ENCODE measurements at regions not wholly inside any gene's neighbourhood (a gene's known extent, or its start where the extent isn't known, plus 50 kb on each side); places are given as distances from the start of the nearest gene placed in this dataset.
"Not testable (repeated sequence)": the region's sequence is repeated elsewhere in the genome, so short reads cannot be mapped to it uniquely, and the experiment has no call there.

DNA sequence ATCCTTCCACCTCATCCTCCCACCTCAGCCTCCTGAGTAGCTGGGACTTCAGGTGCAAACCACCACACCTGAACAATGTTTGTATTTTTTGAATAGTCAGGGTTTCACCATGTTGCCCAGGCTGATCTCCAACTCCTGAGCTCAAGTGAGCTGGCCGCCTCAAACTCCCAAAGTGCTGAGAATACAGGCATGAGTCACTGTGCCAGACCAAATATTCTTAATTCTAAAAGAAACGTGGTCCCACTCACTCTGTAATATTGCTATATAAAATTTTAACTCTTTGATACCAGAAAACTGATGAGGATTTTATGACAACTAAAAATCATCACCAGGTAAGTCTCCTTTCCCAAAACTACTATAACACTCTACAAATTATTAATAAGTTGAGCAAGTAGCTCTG is 716.8 kb upstream of the GJE1 start:
- intact Hi-C loops (cut with DNase I) = no loop called here
- no peak for DNase-seq

DNA sequence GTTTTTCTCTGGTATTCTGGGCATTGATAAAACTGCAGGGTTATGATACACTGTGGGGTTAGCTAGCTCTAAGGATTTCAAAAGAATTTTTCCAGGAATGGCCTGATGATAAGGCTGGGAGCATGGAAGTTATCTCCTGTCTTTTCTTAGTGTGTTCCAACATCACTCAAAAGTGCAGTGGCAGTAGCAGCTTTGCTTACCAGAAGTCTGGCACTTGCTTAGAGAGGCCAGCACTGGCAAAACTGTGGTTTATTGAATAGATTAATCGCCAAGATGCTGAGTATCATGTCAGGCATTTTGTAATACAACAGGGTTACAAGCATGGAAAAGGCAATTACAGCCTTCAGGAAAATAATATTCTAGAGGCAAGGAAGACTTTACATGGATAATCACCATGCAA is 719.5 kb upstream of the GJE1 start:
- DNase-seq = no peak
- intact Hi-C loops (cut with DNase I) = no loop called here

DNA sequence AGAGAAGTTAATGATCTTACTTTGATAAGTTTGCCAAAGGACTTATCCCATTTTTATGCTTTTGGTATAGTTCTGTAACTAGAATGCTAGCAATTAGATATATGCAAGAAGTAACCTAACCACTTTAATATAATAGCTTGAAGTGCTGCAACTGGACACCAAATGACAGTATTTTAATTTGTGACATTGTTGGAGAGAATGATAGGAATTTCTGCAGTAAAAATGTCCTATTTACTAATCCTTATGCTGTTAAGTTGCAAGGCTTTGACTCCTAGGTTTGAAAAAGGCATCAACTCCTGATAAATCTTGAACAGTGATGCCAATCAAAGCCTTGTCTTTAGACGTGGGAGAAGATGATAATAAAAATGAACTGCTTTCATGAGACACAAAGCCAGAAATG is 726.0 kb upstream of the GJE1 start:
- intact Hi-C loops (cut with DNase I) = no loop called here
- DNase-seq = no peak

DNA sequence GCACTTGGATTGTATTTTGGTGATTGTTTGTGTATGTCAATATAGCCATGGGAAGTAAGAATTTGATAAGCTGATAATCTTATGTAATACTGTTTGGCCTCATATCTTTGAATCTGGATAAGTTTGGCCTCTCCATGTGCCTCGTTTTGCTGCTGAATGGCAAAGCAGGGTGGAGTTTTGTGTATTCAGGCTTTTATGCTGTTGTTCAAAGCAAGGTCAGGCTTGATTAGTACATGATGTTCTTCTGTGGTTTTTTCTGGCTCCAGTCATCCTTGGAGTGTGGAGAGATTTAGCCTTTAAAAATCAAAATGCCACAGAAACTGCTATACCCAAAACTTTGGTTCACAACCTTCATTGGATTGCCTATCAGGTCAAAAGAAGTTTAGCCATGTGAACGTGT is 728.9 kb upstream of the GJE1 start:
- DNase-seq = no peak
- intact Hi-C loops (cut with DNase I) = no loop called here

DNA sequence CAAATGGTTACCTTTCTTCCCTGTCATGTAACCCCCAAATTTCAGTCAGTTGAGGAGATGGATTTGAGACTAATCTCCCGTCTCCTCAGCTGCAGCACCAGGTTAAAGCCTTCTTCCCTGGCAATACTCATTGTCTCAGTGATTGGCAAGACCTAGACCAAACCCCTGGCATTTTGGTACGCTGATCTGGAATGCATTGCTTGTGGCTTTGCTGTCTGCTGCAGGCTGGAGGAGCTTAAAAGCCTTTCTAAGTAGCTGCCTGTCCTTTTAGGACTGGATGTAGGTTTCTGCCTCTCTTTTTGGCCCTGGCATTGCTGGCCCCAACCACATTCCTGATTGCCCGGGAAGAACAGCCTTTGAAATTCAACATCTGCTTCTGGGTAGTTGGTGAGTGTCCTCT is 729.6 kb upstream of the GJE1 start:
- intact Hi-C loops (cut with DNase I) = no loop called here
- peak in 1 of 10 donors; percentile 19 for DNase-seq

DNA sequence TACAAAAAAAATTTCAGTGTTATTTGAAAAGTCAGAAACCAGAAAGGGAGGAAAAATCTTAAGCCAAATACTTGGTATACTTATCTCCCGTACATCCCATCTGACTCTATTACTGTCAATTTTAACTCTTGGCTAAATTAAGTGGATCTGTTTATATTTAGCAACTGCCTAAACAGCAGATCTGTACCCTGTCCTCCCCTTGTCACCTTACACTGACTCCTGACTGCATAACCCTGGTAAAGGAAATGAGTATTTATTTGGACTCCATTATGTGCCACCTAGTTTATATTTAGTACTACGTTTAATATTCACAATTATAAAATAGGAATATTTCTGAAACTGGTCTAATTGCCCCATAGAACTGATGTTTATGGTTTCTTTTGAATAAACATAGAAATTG is 730.2 kb upstream of the GJE1 start:
- no peak for DNase-seq
- intact Hi-C loops (cut with DNase I) = no loop called here

DNA sequence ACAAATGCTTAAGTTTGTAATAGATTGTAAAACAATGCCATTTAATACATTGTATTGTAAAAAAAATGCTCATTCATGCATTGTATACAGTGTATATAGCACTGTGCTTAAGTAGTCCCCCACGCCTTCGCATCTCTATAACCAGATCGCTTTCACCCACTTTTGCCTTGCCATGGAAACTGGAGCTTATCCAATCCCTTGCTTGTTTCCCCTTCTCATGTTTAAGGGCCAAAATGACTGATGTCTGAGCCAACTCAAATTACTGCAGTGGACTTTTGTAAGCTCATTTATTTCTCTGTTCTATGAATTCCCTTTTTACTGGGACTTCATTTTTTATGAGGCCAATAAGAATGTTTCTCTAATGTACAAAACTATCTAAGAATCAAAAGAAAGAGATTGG is 730.9 kb upstream of the GJE1 start:
- intact Hi-C loops (cut with DNase I) = no loop called here
- DNase-seq = no peak

DNA sequence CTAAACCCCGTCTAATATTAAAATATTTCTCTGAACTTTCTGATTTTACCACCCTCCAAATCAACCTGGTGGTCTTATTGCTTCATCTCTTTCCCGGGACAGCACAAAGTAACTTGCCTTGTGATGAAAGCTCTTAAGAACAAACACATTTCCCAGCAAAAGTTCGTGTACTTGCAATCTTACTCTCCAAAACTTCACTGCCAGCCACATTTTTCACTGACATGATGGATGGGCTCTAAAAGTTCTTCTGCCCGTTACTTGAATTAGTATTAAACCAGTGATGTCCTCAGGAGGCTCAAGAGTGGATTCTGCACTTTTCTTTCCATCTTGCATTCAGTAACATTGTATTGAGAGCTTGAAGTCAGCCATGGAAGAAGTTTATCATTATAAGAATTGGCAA is 731.6 kb upstream of the GJE1 start:
- intact Hi-C loops (cut with DNase I) = no loop called here
- no peak for DNase-seq

DNA sequence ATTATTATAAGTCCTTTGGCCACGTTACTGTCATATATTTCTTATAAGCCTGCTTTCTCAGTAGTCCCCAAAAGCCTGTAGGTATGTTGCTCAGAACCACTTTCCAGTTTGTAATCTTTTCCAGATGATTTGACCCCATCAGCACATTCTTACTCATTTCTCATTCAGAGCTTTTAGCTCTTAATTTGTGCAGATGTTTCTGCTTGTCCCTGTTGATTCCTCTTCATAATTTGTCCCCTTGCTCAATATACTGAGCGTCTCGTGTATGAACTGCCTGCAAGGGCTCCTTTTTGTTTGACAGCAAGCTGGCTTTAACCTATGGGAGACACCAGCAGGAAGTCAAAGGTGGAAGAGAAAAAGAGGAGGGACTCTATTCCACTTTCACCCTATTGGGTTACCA is 733.8 kb upstream of the GJE1 start:
- intact Hi-C loops (cut with DNase I) = no loop called here
- no peak for DNase-seq

DNA sequence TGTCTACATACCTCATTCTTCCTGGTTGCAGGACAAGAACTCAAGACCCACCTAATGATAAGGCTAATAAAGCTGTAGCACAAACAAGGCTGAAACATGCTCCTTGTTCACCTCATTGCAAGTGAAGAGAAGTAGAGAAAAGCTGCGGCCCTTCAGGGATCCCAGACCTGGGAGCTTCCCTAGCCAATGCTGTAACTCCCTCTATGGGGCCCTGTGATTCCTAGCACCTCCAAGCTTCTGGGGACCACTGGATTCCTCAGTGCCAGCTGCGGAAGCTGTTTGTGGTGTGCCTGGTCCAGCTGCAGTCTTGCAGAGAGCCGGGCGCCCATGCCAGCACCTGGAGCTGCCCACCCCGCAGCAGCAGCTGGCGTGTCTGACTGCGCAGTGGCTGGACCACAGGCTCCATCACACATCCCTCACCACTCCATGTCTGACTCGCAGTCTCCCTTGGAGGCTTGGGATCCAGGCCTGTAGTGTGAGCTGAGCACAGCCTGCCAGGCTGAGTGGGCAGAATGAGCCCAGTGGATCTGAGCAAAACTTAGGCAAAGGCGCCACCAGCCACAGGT is 737.2 kb upstream of the GJE1 start:
- DNase-seq = peak in 2 of 10 donors; percentile 69 to 72
- intact Hi-C loops (cut with DNase I) = no loop called here

DNA sequence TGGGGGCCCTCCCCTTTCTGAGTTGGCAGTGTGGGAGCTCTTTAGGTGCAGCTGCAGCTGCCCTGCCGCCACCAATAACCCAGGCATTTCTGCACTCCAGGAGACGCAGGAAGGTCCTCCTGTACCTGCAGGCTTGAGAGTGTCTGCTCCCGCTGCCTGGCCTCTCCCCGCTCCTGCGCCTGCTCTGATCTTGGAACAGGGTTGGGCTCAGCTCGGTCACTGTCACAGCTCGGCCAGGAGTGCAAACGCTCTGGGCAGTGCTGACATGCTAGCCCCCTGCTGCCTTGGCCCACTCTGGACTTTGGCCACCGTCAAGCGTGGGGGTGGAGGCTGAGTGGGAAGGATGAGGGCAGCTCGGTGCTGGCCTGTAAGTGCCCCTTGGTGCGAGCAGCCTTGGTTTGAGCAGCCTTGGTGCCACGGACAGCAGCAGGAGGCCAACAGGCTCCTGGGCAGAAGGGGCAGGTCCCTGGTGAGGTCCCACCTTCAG is 738.1 kb upstream of the GJE1 start:
- intact Hi-C loops (cut with DNase I) = no loop called here
- peak in 2 of 10 donors; percentile 68 to 72 for DNase-seq

DNA sequence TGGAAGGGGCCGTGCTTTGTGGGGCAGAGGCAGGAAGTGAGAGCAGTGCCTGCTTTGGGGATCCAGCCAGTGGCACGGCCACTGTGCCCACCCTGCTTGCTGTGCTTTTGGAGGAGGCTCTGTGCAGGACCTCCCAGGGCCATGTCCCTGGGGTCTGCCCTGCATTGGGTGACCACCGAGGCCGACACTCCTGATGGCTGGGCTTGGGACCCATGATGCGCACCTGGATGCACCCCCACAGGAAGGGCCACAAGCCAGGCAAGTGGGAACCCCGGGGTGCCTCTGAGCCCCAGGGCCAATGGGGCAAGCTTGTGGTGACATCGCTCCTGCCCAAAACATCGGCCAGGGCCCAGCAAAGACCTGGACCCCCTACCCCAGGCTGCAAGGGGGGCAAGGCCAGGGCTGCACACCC is 738.6 kb upstream of the GJE1 start:
- intact Hi-C loops (cut with DNase I) = no loop called here

DNA sequence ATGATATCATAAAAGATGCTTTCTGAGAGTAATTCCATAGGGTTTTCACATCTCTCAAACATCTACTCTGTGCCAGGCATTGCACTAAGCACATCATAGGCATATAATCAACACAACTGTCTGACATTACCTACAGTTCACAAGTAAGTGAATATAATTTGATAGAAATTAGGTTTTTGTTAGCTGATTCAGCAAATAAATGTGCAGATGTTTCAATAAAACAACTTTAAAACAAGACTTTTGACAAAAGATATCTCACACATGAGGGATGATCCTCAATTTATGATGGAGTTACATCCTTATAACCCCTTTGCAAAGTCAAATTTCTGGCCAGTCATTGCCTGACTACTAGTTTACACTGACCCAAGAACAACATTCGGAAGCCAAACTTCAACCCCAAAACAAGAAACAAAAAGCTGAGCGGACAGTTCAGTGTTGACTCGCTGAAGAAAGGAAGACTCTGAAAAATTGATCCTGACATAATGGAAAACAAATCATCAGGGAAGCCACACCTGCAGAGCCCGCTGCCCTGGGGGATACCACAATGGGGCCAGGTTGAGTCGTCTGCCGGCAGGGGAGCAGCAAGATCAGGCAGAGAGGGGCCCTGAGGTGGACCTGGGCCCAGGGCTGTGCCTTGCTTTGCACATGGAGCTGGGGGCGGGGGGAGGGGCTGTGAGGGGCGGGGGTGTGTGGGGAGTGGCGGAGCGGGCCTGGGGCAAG is 739.2 kb upstream of the GJE1 start:
- intact Hi-C loops (cut with DNase I) = no loop called here
- peak in 1 of 10 donors; percentile 59 for DNase-seq

More for the DNA sequence above, 738.6 kb upstream of the GJE1 start:
- DNase-seq = peak in 2 of 10 donors; percentile 56 to 71

DNA sequence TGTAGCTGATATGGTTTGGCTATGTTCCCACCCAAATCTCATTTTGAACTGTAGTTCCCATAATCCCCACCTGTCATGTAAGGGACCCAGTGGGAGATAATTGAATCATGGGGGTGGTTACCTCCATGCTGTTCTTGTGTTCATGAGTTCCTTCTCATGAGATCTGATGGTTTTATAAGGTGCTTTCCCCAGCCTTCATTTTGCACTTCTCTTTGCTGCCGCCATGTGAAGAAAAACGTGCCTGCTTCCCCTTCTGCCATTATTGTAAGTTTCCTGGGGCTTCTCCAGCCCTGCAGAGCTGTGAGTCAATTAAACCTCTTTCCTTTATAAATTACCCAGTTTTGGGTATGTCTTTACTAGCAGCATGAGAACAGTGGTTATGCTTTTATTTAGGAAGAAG is 741.6 kb upstream of the GJE1 start:
- intact Hi-C loops (cut with DNase I); DNase-seq: not testable (repeated sequence)

DNA sequence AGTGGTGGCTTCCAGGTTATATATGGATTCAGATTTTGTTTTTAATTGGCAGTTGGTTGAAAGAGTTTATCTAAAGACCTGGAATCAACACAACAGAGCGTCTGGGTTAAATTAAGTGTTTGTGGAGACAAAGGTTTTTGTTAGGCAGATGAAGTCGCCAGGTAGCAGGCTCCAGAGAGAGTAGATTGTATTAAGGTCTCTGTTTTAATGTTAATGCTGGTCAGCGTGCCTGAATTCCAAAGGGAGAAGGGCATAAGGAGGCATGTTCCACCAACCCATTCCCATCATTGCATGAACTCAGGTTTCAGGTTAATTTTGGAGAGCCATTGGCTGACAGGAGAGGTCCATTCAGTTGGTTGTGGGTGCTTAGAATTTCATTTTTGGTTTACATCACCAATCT is 744.1 kb upstream of the GJE1 start:
- DNase-seq = no peak
- intact Hi-C loops (cut with DNase I) = no loop called here

DNA sequence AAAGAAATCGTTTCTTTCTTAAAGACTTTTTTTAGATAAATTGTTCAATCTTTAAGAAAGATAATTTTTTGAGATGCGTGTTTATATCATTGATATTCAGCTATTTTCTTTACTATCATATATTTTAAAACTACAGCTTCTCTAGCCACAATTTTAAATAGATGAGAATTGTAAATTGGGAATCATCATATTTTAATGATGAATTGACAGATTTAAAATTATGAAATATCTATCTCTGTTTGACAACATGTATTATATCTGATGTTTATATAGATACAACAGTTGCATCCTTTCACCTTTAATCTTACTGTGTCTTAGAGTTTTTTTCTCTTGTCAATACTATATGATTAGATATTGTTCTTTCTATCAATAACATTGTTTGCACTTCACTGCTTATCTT is 762.3 kb upstream of the GJE1 start:
- intact Hi-C loops (cut with DNase I) = no loop called here
- no peak for DNase-seq

DNA sequence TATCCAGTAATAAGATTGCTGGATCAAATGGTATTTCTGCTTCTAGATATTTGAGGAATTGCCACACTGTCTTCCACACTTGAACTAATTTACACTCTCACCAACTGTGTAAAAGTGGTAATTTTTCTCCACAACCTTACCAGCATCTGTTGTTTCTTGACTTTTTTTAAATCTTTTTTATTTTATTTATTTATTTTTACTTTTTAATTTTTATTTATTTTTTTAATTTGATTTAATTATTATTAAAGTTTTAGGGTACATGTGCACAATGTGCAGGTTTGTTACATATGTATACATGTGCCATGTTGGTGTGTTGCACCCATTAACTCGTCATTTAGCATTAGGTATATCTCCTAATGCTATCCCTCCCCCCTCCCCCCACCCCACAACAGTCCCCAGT is 765.9 kb upstream of the GJE1 start:
- DNase-seq; intact Hi-C loops (cut with DNase I): not testable (repeated sequence)

DNA sequence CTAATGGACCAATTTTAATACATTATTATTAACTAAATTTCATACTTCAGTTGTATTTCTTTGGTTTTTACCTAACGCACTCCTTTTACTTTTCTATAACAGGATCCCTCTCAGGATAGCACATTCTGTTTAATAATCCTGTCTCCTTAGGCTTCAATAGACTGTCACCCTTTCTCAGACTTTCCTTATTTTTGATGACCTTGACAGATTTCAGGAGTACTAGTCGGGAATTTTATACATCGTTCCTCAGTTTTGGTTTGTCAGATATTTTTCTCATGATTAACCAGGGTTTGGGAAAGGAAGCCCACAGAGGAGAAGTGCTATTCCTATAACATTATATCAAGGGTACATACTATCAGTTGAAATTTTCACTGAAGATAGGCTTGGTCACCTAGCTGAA is 768.0 kb upstream of the GJE1 start:
- no peak for DNase-seq
- intact Hi-C loops (cut with DNase I) = no loop called here

DNA sequence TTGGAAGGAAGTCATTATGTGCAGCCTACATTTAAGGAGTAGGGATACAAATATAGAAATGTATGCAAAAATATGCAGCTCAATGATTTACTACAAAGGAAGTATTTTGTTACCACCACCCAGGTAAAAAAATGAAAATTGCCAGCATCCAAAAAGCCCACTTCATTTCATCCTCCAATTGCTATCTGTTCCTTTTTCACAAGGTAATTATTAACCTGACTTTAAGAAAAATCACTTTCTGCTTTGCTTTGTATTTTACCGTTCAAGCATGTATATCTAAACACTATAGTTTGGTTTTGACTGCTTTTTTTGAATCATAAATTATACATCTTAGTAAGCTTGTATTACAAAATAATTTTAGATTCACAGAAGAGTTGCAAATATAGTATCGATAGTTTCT is 768.5 kb upstream of the GJE1 start:
- DNase-seq = no peak
- intact Hi-C loops (cut with DNase I) = no loop called here

DNA sequence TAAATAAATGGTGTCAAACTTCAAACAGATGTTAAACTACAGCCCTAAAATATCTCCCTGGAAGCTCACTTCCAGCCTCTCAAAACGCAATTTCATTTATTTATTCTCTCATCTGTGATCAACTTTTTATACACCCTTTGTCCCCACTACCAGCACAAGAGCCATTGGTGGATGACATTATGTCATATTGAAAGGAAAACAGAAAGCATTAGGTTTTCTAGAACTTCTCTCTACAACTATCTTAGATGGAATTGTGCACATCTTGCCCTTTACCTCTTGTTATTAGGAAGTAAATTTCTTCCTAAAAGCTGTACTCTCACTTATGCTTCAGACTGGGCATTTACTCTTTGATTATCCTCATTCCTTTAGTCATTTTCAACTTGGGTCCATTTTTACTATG is 771.2 kb upstream of the GJE1 start:
- DNase-seq = no peak
- intact Hi-C loops (cut with DNase I) = no loop called here

DNA sequence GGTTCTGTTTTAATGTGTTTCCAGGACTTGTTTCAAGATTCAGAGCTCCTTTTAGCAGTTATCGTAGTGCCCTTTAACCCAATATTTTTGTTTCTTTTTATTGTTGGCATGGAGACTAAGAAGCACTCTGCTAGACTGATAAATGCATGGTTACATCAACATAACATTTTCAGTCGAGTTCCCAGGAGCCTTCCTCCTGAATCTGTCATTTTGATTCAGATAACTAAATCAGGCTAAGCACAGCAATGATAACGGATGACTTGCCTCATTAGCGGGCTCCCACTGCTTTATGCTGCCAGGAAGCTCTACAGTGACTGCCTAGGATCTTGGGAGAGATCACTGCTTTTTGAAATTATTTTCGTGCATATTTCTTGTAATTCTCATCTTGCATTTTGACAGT is 772.8 kb upstream of the GJE1 start:
- intact Hi-C loops (cut with DNase I) = no loop called here
- DNase-seq = no peak

DNA sequence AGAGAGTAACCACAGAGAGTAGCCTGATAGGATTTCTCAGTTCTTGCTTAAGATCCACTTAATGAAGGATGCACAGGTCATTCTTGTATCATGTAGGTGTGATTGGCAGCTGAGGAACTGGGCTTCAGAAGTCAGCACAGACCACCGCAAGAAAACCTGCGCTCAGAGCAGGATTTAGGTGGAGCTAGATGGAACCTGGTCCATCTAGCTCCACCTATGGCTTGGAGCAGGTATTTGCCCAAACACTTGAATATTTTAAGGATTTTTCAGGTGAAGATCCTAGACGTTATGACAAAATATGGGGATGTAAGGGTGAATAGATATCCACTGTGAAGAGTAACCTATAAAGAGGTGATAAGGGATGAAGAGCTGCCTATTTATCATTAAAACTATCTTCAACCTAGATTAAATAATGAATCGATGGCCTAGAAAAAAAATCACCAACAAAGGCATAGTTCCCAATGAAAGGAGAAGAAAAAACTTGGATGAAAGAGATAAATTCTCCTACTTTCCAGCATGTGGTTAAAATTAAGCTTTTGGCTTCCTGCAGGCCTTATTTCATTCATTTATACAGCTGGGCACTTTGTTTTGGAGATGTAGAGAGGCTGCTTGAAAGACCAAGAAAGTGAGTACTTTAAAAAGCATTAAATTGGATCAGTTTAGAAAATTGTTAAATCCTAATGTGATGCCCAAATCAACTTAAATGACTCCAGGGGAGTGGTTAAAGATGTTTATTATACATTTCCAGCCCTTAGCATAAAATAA is 778.4 kb upstream of the GJE1 start:
- intact Hi-C loops (cut with DNase I) = no loop called here
- no peak for DNase-seq

All from posterior cingulate gyrus (tissue), 11 donors.